Left lobe of liver (tissue), 2 donors: ENCODE measurements at regions not wholly inside any gene's neighbourhood (a gene's known extent, or its start where the extent isn't known, plus 50 kb on each side); places are given as distances from the start of the nearest gene placed in this dataset.
A peak's percentile ranks its signal among the peaks of the same experiment; 100 is the strongest.

Experiments
- ATAC-seq: fragments of 200-7000 bp; cut with Tn5 transposase; one replicate; pipeline ENCODE4 v1.9.1; 2020; ENCODE audit warnings: mild to moderate bottlenecking, moderate library complexity
- DNase-seq: peaks from one replicate; pipeline ENCODE4 v3.0.0-alpha.2; 2020; ENCODE audit warnings: low spot score
- donor health status: DM: no; HTN: no; CAD: no; lungs with moderate emphysema.
- donor health status: DM: no; HTN: yes; CAD: no.

- DNase-seq (peak; percentile 57), ATAC-seq (peak; percentile 76)
Measured at GRCh38 chr4:41426539-41426938, 111.4 kb upstream of the LIMCH1 start.

GRCh38 chr4:41427306-41427882, 110.6 kb upstream of the LIMCH1 start:
- DNase-seq (peak; percentile 56), ATAC-seq (peak; percentile 72)

DNA sequence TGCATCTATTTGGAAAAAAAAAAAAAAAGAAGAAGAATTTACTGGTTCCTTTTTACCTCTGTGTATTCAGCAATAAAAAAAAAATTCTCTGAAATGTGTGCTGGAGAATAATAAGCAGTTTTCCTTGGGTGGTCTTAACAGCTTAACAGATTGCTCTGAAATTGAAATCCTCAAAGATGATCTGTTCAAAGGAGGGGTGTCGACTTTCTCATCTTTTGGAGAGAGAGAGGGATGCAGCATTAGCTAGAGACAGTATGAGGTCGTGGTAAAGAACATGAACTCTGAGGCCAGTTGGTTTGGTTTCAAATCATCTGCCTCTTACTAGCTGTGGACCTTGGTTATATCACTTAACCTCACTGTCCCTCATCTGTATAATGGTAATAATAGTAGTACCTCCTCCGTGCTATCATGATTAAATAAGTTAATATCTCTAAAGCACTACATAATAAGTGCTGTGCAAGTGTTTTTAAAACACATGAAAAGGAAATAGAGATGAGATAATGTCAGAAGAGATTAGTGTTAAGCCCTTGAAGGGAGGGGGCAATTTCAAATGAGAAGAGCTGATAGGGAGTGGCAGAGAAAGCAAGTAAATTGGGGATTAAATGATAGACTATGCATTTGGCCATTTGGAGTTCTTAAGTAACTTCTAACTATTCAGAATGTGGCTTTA, 109.9 kb upstream of the LIMCH1 start:
- DNase-seq (no peak), ATAC-seq (peak; percentile 48)

- DNase-seq (no peak), ATAC-seq (no peak)
Measured at GRCh38 chr4:41428601-41429279, 109.2 kb upstream of the LIMCH1 start.

DNA sequence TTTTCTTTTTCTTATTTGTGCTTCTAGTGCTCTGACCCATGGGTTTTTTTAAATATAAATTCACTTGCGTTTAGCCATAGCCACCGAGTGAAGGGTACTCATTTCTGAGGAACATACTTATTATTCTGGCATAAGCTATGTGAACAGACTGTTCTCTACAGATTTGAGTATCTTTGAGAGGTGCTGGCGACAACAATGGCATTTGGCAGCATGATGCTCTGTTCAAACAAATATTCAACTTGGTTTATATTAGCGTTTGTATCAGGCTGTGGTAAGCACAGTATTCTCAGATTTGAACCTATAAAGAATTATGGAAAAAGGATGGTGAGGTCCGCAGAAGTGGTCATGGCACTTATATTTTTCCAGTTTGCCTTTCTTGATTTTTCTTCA, 108.7 kb upstream of the LIMCH1 start:
- DNase-seq (no peak), ATAC-seq (no peak)

DNA sequence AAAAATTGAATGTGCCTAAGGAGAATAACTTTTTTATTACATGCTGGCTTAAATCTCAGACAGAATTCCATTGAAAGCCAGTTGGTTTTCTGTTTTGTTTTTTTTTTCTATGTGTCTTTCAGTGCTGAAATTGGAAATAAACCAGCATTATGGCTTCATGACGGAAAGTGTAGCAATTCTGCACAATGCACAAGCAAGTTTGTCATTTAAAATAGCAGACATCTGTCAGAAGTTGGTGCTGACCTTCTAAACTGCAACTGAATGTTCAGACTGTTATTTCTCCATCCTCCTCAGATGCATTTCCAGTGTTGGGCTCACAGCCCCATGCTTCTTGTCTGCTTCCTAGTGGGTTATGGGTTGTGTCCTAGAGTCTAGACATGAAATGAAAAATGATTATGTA, 107.2 kb upstream of the LIMCH1 start:
- no peak for DNase-seq
- ATAC-seq, result no peak

GRCh38 chr4:41431276-41431675, 106.7 kb upstream of the LIMCH1 start:
- DNase-seq, result no peak
- ATAC-seq, result no peak

DNA sequence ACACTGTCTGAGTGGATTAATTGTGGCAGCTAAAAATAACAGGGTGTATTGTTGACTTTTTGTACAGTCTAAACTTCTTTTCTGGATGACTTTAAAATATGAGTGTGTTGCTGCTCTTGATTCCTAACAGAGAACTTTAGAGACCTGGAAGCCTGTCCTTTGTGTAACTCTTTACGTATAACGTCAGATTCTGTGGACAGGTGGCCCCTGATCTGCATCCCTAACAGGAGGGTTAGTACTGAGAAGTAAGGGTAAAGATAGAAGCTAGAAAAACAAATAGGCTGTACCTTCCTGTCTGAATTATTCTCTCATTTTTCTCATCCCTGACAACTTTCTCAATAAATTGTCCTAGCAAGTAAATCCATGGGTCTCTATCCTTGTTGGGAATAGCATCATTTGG, 105.7 kb upstream of the LIMCH1 start:
- ATAC-seq, result no peak
- DNase-seq, result no peak

DNA sequence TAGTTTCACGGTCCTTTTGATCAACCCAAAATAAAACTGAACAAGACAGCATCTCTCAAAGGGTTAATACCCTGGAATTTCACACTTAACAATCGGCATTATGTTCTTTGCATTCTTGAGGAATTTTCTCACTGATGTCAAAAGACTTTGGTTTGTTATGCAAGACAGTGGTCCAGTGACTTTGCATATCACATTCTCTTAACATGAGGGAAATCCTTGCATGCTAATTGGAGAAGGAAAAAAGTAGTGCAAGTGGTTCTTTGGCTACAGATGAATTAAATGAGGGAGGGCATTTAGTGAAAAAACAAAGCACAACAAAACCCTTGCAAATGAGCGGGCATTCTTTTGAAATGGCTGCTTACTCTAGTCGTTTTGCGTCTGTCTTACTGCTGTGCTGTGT, 105.1 kb upstream of the LIMCH1 start:
- ATAC-seq, result no peak
- no peak for DNase-seq

GRCh38 chr4:41433361-41433760, 104.6 kb upstream of the LIMCH1 start:
- ATAC-seq (no peak), DNase-seq (no peak)

- ATAC-seq (peak; percentile 88), DNase-seq (no peak)
Measured at GRCh38 chr4:41435510-41435909, 102.4 kb upstream of the LIMCH1 start.

GRCh38 chr4:41436419-41436818, 101.5 kb upstream of the LIMCH1 start:
- no peak for DNase-seq
- ATAC-seq, result no peak

- ATAC-seq, result peak; percentile 25
Measured at GRCh38 chr4:41437111-41437536, 100.8 kb upstream of the LIMCH1 start.

GRCh38 chr4:41438931-41439297, 99.0 kb upstream of the LIMCH1 start:
- no peak for ATAC-seq

More at GRCh38 chr4:41437111-41437536, 100.8 kb upstream of the LIMCH1 start:
- DNase-seq, result no peak

DNA sequence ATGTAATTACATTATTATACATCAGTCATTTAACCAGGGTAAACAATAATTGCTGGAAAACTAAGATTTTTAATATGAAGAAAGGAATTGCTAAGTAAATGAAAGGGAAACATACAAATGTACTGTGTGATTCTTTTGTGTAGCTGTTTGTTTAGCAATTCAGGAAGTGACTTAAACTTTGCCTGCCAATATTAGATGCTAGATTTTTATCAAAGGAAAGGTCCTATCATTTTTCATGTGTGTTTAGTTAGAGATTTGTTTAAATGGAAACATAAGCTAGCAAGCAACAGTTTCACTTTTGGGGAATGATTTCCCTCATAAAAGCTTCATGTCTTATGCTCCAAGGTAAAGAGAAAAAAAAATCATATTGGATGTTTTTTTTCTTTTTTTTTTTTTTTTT, 95.1 kb upstream of the LIMCH1 start:
- ATAC-seq (no peak), DNase-seq (no peak)

More at GRCh38 chr4:41438931-41439297, 99.0 kb upstream of the LIMCH1 start:
- no peak for DNase-seq

DNA sequence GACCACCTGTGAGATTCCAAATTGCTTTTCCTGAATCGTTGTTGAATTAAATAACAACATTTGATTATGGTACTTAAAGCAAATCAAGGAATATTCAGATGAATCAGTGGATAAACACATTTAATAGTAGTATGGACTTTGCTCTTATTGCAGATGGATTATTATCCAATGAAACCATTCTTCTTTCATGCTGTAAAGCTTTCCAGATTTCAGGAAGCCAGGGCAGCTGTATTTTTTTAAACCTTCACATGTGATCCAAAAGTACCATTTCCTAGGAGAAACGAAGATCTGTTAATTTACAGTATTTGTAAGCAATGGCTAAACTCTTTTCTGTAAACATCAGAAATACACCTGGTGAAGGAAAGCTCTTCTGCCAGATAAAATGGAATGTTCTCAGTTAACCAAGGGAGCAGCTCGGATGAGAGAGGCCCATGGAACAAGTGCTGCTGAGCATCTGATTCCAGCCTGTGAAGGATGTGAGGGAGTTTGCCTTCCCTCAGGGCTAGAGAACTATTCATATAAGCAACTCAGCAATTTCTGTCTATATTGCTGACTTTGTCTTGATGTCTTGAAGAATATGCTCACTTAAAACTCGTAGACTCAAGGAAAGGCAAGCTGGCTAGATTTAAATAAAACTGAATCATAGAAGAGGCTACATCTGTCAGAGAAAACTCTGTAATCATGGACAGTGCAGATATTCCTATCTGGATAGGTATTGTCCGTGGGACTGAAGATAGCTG, 94.4 kb upstream of the LIMCH1 start:
- ATAC-seq (no peak), DNase-seq (no peak)

- no peak for ATAC-seq
- no peak for DNase-seq
Measured at GRCh38 chr4:41446391-41446790, 91.6 kb upstream of the LIMCH1 start.

DNA sequence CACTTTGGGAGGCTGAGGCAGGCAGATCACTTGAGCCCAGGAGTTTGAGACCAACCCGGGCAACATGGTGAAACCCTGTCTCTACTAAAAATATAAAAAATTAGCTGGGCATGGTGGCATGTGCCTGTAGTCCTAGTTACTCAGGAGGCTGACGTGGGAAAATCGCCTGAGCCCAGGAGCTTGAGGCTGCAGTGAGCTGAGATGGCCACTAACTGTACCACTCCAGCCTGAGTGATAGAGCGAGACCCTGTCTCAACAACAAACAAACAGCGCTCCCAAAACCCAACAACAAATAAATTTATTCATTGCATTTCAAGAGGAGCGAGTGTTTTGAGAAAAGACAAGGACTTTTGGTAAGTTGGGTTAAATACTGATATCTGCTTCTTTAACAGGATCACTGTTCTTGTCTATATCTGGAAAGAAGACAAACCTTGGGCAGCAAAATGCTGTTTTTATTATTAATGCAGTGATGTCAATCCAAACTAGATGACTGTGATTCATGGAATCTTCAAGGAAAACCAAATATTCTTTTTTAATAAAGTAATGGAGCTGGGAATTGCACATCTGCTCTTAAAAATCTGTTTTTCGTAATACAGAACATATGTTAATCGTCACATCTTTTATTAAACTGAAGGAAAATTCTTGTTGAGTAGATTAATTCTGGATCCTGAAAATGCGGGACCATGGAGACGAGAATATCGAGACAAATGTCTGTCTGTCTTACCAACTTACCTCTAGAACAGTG, 90.8 kb upstream of the LIMCH1 start:
- ATAC-seq (no peak), DNase-seq (no peak)

DNA sequence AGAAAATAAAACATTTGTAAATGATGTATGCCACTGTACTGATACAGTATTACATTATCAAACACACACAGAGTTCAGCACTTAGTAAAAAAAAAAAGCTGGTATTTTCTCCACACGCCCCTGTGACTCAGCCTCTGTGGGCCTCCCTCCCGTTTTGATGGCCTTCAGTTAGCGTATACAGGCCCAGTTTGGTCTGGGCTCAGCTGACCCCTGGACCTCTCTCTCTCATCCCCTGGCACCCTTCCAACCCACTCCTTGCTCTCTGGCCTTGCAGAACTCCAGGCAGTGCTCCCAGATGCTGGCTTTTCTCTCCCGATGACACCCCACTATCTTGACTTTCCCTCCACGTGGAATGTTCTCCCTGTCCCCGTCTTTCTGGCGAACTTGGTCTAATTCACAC, 89.0 kb upstream of the LIMCH1 start:
- peak; percentile 33 for ATAC-seq
- DNase-seq, result peak; percentile 54

- ATAC-seq (no peak), DNase-seq (no peak)
Measured at GRCh38 chr4:41451961-41452360, 86.0 kb upstream of the LIMCH1 start.
